Fibroblast of skin of back (primary cell): ENCODE measurements at regions not wholly inside any gene's neighbourhood (a gene's known extent, or its start where the extent isn't known, plus 50 kb on each side); places are given as distances from the start of the nearest gene placed in this dataset.
A peak's percentile ranks its signal among the peaks of the same experiment; 100 is the strongest.

ENCODE experiments used
- DNase-seq: peaks from one replicate; pipeline ENCODE4 v3.0.0-alpha.2; 2013

DNA sequence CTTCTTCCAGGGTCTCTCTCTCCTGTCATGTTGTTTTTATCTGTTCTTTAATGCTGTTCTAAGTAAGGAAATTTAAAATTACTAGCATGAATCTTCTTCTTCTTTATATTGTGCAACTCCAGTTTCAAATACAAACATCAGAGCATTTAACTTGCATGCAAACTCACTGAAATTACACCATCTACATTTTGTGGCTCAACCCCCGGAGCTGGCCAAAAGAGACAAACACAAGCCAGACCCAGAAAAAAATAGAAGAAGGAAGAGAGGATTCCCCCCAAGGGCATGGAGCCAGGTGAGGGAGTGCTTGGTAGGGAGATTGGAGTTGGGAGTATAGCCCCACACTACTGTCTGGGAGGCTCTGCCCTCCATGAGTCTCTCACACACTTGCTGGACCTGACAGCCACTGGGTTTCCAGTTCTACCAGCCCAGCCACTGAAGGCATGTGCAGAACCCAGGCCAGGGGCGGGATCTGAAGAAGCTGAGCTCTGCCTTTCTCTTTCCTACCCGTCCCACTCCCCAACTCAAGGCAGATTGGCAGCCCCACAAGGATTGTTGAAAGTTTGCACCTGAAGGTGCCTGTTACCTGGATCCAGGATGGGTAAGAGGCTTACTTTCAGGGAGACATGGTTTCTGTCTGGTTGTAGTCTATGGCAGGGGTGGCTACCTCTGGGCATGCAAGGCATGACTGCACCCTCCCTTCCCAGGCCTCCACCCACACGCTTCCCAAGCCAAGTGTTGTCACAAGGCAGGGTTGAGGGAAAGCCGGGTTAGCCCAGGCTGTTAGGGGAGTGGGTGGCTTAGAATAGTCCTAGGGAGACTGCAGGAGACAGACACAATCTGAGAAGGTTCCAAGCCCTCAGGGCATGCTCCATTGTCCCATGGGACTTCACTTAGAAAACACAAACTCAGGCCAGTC, 297.2 kb downstream of the TGFB2 start:
- no peak for DNase-seq

DNA sequence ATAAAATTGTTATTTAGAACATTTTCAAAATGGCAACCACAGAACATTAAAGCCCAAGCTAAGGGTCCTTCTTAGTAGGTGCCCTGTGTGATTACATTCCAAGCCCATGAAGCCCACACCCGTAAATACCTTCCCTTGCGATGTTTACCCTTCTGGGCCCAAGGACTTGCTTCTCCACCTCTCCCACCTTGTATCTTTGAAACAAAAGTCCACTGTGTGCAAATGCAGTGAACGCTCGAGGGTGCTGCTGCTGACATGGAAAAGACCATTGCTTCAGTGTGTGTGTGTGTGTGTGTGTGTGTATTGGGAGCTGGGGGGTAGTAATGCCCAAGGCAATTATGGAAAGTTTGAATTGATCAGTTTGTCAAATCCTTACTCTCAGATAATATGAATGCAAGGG, 298.1 kb downstream of the TGFB2 start:
- DNase-seq = no peak

DNA sequence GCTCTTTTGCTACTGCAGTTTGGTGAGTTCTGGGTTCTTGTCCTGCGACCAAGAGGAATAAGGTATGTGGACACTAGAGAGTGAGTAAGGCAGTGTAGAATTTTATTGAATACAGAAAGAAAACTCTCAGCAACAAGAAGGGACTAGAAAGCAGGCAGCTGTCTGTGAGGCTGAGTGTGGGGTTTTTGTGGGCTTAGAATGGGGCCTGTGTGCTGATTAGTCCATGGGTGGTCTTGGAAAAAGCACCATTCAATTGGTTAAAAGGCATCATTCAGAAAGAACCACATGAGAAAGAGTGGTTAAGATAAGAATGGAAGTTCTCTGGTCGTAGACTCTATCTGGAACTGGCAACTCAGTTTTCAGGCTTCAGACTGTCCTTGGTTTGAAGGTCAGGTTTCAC, 298.8 kb downstream of the TGFB2 start:
- no peak for DNase-seq

DNA sequence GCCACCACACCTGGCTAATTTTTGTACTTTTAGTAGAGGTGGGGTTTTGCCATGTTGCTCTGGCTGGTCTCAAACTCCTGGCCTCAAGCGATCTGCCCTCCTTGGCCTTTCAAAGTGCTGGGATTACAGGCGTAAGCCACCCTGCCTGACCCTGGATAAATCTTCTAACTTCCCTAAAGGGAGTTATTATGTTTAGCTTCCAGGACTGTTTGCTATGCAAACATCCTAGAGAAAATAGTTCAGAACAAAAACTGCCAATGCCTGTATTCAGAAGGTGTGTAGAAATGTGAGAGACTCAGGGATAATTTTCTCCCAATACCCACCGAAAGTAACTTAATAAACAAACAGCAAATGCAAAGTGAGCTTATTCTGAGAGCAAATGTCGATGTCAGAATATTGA, 301.2 kb downstream of the TGFB2 start:
- no peak for DNase-seq

DNA sequence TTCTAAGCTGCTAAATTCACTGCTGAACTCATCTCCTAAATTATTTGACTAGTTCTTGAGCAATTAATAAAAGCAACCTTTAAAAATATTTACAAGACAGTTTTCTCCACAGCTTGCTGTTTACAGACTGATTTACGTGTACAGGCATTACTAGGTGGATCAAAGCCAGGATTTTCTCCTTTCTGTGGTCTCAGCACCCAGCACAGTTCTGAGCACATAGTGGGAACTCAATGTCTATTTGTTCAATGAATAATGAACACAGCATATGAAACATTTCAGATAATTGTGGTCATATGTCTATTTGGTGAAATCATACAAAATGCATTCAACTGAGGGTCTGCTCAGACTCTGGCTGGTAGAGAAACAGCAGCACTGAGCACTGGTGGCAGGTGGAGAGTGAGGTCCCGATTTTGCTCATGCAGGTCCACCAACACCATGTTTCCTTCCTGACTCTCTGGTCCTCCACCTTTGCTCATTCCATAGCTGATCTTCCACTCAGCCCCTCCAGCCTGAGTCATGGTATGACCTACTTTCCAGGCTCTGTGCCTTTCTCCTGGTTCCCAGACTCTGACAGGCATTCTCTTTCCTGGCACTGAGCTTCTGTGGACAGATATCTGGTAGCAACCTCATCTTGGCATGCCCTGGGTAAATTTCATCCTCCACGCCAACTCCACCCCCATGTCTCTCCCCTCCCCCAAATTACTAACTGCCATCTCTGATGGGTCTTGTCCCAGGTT, 311.3 kb downstream of the TGFB2 start:
- DNase-seq = peak; percentile 78

DNA sequence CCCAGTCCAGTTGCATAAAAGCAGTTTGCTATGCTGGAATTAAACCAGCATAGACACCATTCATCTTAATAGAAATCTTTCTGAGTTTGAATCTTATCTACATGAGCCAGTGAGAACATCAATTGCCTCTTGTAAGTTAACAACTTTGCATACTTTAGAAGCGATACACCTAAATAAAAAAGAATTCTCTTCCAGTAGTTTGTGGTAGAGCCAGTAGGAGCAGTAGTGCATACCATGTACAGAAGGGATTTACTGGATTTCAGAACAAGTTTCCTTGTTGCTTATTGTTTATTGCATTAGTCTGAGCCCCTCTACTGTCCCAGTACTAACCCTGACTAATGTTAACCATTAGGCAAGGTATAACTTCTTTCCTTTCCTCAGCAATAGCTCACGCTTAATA, 313.1 kb downstream of the TGFB2 start:
- DNase-seq = no peak

DNA sequence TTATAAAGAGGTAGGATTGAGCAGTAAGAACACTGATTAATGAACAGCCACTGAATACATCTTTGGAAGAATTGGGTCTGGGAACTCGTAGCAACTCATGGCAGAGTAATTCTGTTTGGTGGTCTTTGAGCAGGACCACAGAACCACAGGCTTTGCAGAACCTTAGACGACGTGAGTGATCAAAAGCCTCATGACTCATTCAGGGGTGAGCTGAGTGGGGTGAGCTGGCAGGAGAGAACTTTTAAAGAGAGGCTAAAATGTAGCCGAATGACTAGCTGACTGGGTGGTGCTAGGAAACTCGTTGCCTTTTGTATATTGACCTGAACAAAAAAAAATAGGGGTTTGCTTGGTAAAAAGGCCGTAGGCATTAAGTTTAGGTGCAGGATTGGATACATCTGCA, 313.8 kb downstream of the TGFB2 start:
- peak; percentile 84 for DNase-seq

DNA sequence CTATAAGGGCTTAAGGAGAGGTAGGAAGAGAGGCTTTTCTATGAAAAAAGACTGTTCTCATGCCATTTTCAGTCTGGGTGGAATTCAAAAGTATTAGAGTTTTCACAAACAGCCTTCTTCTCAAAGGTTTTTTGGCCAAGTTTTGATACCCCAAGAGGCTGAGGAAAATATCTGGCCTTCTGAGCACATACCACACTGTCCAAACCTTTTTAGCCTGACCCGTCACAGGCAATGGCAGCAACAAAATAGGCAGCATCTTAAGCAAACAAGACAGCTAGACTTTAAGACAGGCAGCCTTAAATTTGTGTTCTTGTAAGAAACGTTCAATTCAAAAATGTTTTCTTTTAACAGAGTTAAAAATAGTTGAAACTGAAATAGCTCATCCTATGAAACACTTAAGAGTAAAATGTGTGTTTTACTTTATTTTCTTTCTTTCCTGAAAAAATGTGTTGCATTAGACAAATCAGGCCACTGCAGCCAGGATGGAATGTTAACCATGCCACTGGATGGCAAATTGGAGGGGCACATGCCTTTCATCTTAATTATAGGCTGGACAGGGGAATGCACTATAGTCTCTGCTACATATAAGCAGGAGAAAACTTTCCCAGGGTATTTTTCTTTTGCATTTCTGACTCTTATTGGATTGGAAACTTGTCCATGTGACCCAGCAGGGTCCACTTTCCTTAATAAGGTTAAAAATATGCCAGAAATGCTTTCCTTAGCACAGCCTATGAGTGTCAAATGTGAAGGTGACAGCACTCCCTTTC, 315.0 kb downstream of the TGFB2 start:
- DNase-seq = peak; percentile 94

DNA sequence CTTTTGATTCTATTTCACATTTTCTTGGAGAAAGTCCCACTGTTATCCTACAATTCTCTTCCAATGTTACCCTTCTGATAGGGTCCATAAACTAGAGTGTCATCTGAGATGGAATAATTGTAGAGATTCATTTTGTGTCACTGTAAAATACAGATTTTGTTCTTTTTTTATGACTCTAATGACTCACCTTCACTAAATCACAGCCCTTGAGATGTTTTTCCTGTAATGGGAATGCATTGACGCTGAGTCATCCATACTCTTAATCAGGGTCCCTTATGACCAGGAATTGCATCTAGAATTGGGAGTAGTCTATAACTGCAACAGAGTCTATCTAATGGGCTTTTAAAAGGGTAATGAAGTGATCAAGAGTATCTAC, 315.5 kb downstream of the TGFB2 start:
- peak; percentile 94 for DNase-seq

DNA sequence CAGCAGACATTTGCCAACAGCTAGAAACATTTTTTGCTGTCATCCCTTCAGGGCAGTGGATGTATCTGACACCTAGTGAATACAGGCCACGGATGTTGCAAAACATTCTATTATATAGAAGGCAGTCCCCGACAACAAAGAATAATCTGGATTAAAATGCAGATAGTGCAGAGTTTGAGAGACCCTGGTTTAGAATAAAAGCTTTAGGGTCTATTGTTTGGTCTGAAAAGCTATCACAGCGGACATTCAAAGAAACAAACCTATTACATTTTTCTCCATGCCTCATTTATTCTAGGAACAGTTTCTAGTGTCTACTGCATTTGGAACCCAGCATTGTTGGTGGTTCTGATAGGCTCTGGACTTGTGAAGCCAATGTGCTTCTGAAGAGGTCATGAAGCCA, 316.3 kb downstream of the TGFB2 start:
- no peak for DNase-seq

DNA sequence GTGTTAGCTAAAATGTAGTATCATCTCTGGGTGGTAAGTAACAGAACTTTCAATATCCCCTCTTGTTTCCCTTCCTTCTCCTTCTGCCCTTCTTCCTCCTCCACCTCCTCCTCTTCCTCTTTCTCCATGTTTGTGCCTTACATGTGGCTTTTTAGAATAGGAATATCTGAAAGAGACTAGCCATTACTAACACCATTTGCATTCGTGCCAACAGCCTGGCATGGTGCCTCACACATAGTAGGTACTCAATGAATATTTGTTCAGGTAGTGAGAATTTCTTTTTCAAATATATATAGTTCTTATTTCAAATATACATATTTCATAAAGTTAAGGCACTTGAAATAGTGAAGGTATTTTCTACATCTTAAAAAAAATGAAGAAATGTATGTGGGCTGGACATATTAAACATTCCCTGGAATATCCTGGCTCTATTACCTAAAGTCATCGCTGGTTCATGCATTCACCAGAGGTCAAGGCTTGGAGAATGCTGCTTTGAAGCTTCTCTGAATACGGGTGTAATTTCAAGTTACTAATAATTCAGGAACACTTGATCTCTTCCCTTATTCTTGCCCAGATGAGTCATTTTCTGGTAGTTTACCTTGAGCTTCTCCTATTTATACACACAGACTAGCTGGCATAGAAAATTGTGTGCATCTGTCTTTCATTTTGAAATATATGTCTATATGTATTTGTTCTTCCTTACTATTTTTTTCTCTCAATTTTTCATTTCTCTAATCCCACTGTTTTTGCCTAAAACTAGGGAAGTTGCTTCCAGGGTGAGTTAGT, 319.4 kb downstream of the TGFB2 start:
- peak; percentile 57 for DNase-seq

DNA sequence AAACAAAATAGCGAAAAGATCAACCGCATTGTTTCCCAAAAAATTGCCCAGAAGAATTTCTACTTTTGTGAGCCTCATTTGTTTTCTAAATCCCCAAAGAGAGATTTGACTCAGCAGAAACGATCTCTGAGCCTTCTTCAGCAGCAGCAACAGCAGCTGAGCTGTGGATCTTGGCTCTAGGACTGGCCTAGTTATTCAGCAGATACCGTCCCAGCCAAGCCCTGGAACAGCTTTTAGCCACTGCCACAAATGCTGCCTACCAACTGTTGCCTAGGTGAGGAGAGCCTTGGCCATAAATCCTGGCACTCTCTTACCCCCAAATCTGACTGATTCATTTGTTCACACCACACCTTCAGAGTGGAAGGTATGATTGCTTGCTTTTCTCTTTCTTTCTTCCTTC, 320.1 kb downstream of the TGFB2 start:
- peak; percentile 69 for DNase-seq

DNA sequence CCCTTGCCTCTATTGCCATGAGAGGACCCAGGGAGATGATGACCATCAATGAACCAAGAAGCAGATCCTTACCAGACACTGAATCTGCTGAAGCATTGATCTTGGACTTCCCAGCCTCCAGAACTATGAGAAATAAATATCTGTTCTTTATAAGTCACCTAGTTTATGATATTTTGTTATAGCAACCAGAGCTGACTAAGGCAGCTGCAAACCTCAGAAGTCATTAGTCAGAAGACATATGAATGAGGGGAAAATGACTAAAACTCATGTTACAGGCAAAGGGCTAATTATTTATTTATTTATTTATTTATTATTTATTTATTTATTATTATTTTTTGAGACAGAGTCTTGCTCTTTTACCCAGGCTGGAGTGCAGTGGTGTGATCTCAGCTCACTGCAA, 321.1 kb downstream of the TGFB2 start:
- DNase-seq = no peak

DNA sequence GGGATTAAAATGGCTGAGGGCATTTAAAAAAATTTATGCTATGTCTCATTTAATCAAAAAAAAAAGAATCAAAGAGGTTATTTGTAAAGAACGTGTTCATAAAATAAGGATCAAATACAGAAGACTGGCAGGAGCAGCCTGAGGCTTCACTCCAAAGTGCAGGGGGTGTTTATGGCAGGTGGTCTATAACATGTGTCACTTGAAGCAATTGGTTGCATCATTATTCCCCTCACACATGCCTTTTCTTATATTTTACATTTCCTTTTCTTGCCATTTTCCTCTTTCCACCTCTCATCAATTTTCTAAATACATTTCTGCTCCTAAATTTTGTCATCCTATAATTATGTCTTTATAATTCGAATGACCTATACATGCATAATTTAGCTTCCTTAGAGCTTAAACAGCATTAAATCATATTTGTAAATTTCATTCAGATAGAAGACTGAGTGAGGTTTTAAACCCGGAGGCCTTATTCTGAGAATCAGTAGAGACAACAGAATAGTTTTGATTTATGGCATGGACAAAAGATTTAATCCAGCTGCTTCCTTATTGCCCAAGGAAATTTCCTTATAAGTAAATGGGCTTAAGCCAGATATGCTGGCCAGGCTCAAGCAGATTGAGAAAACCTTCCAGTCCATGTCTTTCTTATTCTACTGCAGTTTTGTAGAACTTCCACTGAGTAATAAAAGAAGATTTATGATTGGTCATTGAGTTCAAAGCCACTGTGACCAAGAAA, 322.8 kb downstream of the TGFB2 start:
- DNase-seq = no peak

DNA sequence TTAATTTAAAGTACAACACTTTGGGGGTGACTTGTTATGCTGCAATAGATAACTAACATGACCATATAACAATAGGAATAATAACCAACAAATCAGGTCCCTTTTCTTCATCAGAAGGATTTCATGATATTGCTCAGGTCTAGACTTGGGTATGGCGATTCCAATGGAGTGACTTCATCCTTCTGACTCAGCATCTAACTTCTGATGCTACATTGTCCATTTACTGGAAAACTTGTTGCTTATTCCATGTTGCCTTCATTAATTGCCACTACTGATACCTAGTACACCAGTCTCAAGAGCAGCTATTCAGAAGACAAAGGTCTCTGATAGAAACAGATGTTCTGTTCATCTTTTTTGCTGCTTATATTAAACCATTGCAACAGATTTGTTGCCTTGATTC, 324.3 kb downstream of the TGFB2 start:
- DNase-seq = peak; percentile 60

DNA sequence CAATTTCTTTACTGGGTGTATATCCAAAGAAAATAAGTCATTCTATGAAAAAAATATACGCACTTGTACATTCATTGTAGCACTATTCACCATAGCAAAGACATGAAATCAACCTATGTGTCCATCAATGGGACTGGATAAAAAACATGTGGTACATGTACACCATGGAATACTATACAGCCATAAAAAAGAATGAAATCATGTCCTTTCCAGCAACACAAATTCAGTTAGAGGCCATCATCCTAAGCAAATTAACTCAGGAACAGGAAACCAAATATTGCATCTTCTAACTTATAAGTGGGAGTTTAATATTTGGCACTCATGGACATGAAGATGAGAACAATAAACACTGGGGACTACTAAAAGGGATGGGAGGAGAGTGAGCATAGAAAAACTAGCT, 325.7 kb downstream of the TGFB2 start:
- DNase-seq = no peak

DNA sequence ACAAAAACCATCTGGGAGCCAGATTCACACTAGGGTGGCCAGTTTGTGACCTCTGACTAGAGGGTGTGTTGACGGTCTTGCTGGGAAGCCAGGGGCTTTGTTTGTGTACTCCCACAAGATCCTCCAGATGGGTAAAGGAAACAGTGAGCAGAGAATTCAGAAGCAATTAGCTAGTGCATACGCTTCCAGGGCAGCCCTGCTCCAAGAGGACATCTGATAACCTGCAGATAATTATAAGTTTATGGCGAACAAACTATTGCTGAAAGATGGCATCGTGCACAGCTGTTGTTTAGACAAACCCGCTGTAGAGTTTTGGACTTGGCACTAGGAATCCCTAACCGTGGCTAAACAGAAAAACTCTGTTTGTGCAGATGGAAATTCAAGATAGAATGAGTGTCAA, 326.4 kb downstream of the TGFB2 start:
- DNase-seq = no peak

DNA sequence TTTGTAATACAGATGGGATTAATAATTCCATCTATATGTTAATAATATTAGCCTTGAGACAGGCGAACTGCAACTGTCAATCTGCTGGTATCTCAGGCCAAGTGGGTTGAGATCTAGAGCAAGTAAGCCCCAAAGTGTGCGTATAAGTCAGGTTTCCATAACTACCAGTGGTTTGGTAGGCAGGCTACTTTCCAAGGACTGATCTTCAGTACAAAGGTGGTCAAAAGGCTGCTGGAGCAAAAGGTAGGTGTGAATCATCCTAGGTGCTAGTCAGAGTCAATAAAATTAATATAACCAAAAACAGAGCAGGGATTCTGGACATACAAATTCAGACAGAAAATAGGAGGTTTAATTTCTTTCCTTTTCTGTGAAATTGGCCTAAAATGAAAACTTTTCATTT, 328.0 kb downstream of the TGFB2 start:
- no peak for DNase-seq

DNA sequence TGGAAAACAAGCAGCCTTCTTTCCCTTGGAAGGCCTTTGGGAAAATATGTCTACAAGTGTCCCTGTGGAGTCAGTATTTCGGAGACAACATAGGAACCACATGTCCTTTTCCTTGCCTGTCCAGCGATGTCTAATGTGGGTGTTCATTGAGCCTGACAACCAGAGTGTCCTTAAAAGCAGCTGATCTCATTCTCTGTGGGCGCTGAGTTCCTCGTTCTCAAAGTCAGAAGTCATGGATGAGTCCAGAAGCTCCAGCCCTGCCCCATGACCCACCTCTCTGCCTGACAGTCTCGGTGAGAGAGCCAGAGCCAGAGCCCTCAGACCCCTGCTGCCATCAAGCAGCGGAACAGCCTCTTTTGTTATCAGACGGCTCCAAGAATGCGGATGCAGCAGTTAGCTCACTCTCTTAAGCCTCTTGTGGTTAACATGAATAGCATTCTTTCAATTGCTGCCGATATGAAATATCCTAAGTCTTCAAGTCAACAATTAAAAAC, 329.2 kb downstream of the TGFB2 start:
- DNase-seq = peak; percentile 96

DNA sequence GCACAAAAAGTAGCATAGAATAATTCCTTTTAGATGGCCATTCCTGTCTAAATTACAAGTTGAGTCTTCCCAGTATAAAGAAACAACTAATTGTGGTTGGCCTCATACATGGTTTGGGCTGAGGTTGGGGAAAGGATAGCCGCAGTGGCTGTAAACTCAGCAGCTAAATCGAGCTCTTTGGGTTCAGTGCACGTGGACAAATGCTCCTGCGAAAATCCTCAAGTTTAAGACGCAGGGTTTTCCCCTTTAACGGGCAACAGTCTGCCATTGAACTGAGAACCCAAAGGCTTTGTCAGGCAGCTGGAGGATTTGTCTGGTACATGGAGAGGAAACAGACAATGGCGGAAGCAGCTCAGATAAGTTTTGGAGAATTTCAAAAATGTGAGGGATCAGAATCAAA, 331.9 kb downstream of the TGFB2 start:
- no peak for DNase-seq

DNA sequence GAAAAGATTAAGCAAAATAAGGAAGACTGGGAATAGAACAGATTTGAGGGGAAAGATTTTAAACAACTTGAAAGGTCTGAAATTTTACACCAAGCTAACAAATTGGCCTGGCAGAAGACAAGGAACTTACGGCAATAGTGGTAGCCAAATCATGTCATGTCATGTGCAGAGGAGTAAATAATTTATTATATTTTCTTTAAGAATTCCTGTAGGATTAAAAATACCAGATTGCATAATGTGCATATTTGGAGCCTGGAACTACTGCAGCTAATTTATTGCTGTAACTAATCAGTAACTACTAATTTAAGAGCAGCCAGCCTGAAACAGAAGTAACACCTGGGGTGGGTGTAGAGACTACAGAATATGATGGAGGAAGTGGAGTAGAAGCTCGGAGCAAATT, 334.3 kb downstream of the TGFB2 start:
- no peak for DNase-seq
